Astrocyte (in vitro differentiated cells and primary cell): ENCODE measurements at regions not wholly inside any gene's neighbourhood (a gene's known extent, or its start where the extent isn't known, plus 50 kb on each side); places are given as distances from the start of the nearest gene placed in this dataset.

Experiments used
- DNase-seq: peaks from one replicate; pipeline ENCODE4 v3.0.0-alpha.2; 2010; ENCODE audit warnings: low read depth
- FAIRE-seq: peaks from 2 replicates; lab custom pipeline; 2011; peaks lifted over from hg19 to GRCh38; lab: Jason Lieb, UNC
- H2AFZ ChIP-seq: 2 replicates; pipeline ENCODE4 v1.6.0; 2012; ENCODE audit warnings: low read depth, low read length, inconsistent platforms
- H3K27ac ChIP-seq: 2 replicates; pipeline ENCODE4 v1.5.1; 2011; ENCODE audit warnings: low read depth, low read length, inconsistent platforms
- H3K27me3 ChIP-seq: 2 replicates; pipeline ENCODE4 v1.6.0; 2011; ENCODE audit warnings: low read length, inconsistent platforms; ENCODE audit not compliant: insufficient read depth
- H3K36me3 ChIP-seq: 2 replicates; pipeline ENCODE4 v1.5.1; 2011; ENCODE audit warnings: low read length, inconsistent platforms; ENCODE audit not compliant: insufficient read depth
- H3K4me1 ChIP-seq: 2 replicates; pipeline ENCODE4 v1.5.1; 2011; ENCODE audit warnings: low read length, inconsistent platforms; ENCODE audit not compliant: insufficient read depth
- H3K4me2 ChIP-seq: 2 replicates; pipeline ENCODE4 v1.6.0; 2012; ENCODE audit warnings: low read length, inconsistent platforms
- H3K4me3 ChIP-seq: 2 replicates; pipeline ENCODE4 v1.5.1; 2011; ENCODE audit warnings: low read depth, mild to moderate bottlenecking, low read length, inconsistent platforms; ENCODE audit not compliant: insufficient read depth
- H3K79me2 ChIP-seq: 2 replicates; pipeline ENCODE4 v1.6.0; 2012; ENCODE audit warnings: mild to moderate bottlenecking, low read length, inconsistent platforms; ENCODE audit not compliant: insufficient read depth
- H3K9ac ChIP-seq: 2 replicates; pipeline ENCODE4 v1.6.0; 2012; ENCODE audit warnings: mild to moderate bottlenecking, low read length, inconsistent platforms
- H3K9me3 ChIP-seq: 2 replicates; pipeline ENCODE4 v1.5.1; 2012; ENCODE audit warnings: low read depth, mild to moderate bottlenecking, low read length, inconsistent platforms; ENCODE audit not compliant: insufficient read depth
- H4K20me1 ChIP-seq: 2 replicates; pipeline ENCODE4 v1.6.0; 2012; ENCODE audit warnings: low read length, inconsistent platforms; ENCODE audit not compliant: insufficient read depth
- H3K27ac Mint-ChIP-seq: one replicate; pipeline ENCODE4 v1.8.0; 2021; ENCODE audit warnings: mild to moderate bottlenecking, mixed read lengths; ENCODE audit not compliant: unreplicated experiment
- H3K27me3 Mint-ChIP-seq: one replicate; pipeline ENCODE4 v1.8.0; 2021; ENCODE audit warnings: low read depth, mixed read lengths; ENCODE audit not compliant: unreplicated experiment
- H3K36me3 Mint-ChIP-seq: one replicate; pipeline ENCODE4 v1.8.0; 2021; ENCODE audit warnings: low read depth, mixed read lengths; ENCODE audit not compliant: unreplicated experiment
- H3K4me1 Mint-ChIP-seq: one replicate; pipeline ENCODE4 v1.8.0; 2021; ENCODE audit warnings: low read depth, mixed read lengths; ENCODE audit not compliant: unreplicated experiment
- H3K4me3 Mint-ChIP-seq: one replicate; pipeline ENCODE4 v1.8.0; 2021; ENCODE audit warnings: mild to moderate bottlenecking, moderate library complexity, mixed read lengths; ENCODE audit not compliant: unreplicated experiment
- H3K9me3 Mint-ChIP-seq: one replicate; pipeline ENCODE4 v1.8.0; 2021; ENCODE audit warnings: mild to moderate bottlenecking, mixed read lengths; ENCODE audit not compliant: unreplicated experiment
- CTCF ChIP-seq: IDR thresholded peaks from 2 replicates; pipeline ENCODE4 v1.5.1; 2011; ENCODE audit warnings: low read depth, mild to moderate bottlenecking, inconsistent platforms, low read length, moderate library complexity; ENCODE audit not compliant: insufficient read depth
- EZH2 ChIP-seq: IDR thresholded peaks from 2 replicates; pipeline ENCODE4 v1.6.1; 2012; ENCODE audit warnings: mild to moderate bottlenecking, low read length, inconsistent platforms; ENCODE audit not compliant: insufficient read depth

GRCh38 chr12:46107591-46107990 is 117.2 kb upstream of the SCAF11 start:
- H3K4me1 Mint-ChIP-seq: no peaks in the 10 kb centered on the region
- Histone ChIP-seq H3K4me1 (no peaks in the 10 kb centered on the region), H3K4me2 (no peak overlapping the region), H3K79me2 (no peaks in the 10 kb centered on the region), H3K4me3 (no peak overlapping the region), H3K27me3 (no peaks in the 10 kb centered on the region), H3K9ac (no peak overlapping the region), H3K27ac (no peak overlapping the region), H3K36me3 (no peaks in the 10 kb centered on the region), H4K20me1 (no peaks in the 10 kb centered on the region), H2AFZ (no peak overlapping the region), H3K9me3 (no peaks in the 10 kb centered on the region)
- no peaks in the 10 kb centered on the region for H3K27me3 Mint-ChIP-seq
- H3K9me3 Mint-ChIP-seq: peaks cover 2% of the 10 kb centered on the region
- no peak overlapping the region for H3K4me3 Mint-ChIP-seq
- no peak for DNase-seq
- H3K36me3 Mint-ChIP-seq: no peaks in the 10 kb centered on the region
- no peak overlapping the region for H3K27ac Mint-ChIP-seq
- TF ChIP-seq CTCF: no peak
- no peak for TF ChIP-seq EZH2
- no peak for FAIRE-seq

- DNase-seq (no peak), FAIRE-seq (no peak)
- Histone ChIP-seq H4K20me1 (no peaks in the 10 kb centered on the region), H3K4me3 (no peak overlapping the region), H3K9ac (no peak overlapping the region), H3K27me3 (no peaks in the 10 kb centered on the region), H3K4me1 (no peaks in the 10 kb centered on the region), H3K9me3 (no peaks in the 10 kb centered on the region), H3K79me2 (no peaks in the 10 kb centered on the region), H3K4me2 (no peak overlapping the region), H3K27ac (no peak overlapping the region), H3K36me3 (no peaks in the 10 kb centered on the region), H2AFZ (no peak overlapping the region)
- H3K36me3 Mint-ChIP-seq: no peaks in the 10 kb centered on the region
- no peak overlapping the region for H3K4me3 Mint-ChIP-seq
- no peaks in the 10 kb centered on the region for H3K9me3 Mint-ChIP-seq
- H3K4me1 Mint-ChIP-seq: no peaks in the 10 kb centered on the region
- H3K27ac Mint-ChIP-seq: no peak overlapping the region
- TF ChIP-seq EZH2 (no peak), CTCF (no peak)
- no peaks in the 10 kb centered on the region for H3K27me3 Mint-ChIP-seq
These were observed 115.4 kb upstream of the SCAF11 start for GRCh38 chr12:46105735-46106134.

GRCh38 chr12:46103559-46104383 is 113.4 kb upstream of the SCAF11 start:
- no peak overlapping the region for H3K4me3 Mint-ChIP-seq
- H3K36me3 ChIP-seq: no peaks in the 10 kb centered on the region
- H3K27me3 ChIP-seq: no peaks in the 10 kb centered on the region
- H3K36me3 Mint-ChIP-seq: no peaks in the 10 kb centered on the region
- TF ChIP-seq EZH2: no peak
- no peak for TF ChIP-seq CTCF
- no peaks in the 10 kb centered on the region for H3K79me2 ChIP-seq
- no peaks in the 10 kb centered on the region for H3K4me1 Mint-ChIP-seq
- H3K9me3 ChIP-seq: no peaks in the 10 kb centered on the region
- no peak overlapping the region for H3K9ac ChIP-seq
- no peak for FAIRE-seq
- H4K20me1 ChIP-seq: no peaks in the 10 kb centered on the region
- H3K4me3 ChIP-seq: no peak overlapping the region
- no peak overlapping the region for H3K27ac Mint-ChIP-seq
- H3K27ac ChIP-seq: no peak overlapping the region
- H3K4me1 ChIP-seq: no peaks in the 10 kb centered on the region
- H2AFZ ChIP-seq: no peak overlapping the region
- H3K4me2 ChIP-seq: no peak overlapping the region
- no peak for DNase-seq
- peaks cover 2% of the 10 kb centered on the region for H3K9me3 Mint-ChIP-seq
- H3K27me3 Mint-ChIP-seq: no peaks in the 10 kb centered on the region
